Neutrophil (primary cell): ENCODE measurements at regions not wholly inside any gene's neighbourhood (a gene's known extent, or its start where the extent isn't known, plus 50 kb on each side); places are given as distances from the start of the nearest gene placed in this dataset.
"Not testable (repeated sequence)": the region's sequence is repeated elsewhere in the genome, so short reads cannot be mapped to it uniquely, and the experiment has no call there.

Experiments
- H3K27ac ChIP-seq: fragments of 200-600 bp; sonication (generic); 2 replicates; pipeline ENCODE4 v1.5.1; 2016; ENCODE audit warnings: mild to moderate bottlenecking, moderate library complexity
- H3K27me3 ChIP-seq: fragments of 200-600 bp; sonication (generic); 2 replicates; pipeline ENCODE4 v1.6.0; 2016; ENCODE audit warnings: mild to moderate bottlenecking
- H3K36me3 ChIP-seq: fragments of 200-600 bp; sonication (generic); 2 replicates; pipeline ENCODE4 v1.5.1; 2017
- H3K4me1 ChIP-seq, 2 experiments: fragments of 200-600 bp in 1 of 2; sonication (generic) in 1 of 2; 1 replicate in 1 of 2; 2 replicates in 1 of 2; pipeline versions ENCODE4 v1.5.1 to v1.6.1; 2013 to 2016; ENCODE audit warnings: low read depth in 1 of 2, low read length in 1 of 2, mild to moderate bottlenecking in 1 of 2, moderate library complexity in 1 of 2; ENCODE audit not compliant: control insufficient read depth in 1 of 2, insufficient read depth in 1 of 2
- H3K4me3 ChIP-seq, 2 experiments: fragments of 200-600 bp in 1 of 2; sonication (generic) in 1 of 2; 1 replicate in 1 of 2; 2 replicates in 1 of 2; pipeline ENCODE4 v1.5.1; 2013 to 2016; ENCODE audit warnings: low read depth in 1 of 2, low read length in 1 of 2, mild to moderate bottlenecking in 1 of 2, moderate library complexity in 1 of 2
- H3K9me3 ChIP-seq: fragments of 200-600 bp; sonication (generic); 2 replicates; pipeline ENCODE4 v1.5.1; 2016
- TF ChIP-seq, protein P1 (sequence below): fragments of 200-600 bp; sonication (generic); IDR thresholded peaks from 2 replicates; pipeline ENCODE4 v1.5.1; 2016; ENCODE audit warnings: antibody characterized with exemption

DNA sequence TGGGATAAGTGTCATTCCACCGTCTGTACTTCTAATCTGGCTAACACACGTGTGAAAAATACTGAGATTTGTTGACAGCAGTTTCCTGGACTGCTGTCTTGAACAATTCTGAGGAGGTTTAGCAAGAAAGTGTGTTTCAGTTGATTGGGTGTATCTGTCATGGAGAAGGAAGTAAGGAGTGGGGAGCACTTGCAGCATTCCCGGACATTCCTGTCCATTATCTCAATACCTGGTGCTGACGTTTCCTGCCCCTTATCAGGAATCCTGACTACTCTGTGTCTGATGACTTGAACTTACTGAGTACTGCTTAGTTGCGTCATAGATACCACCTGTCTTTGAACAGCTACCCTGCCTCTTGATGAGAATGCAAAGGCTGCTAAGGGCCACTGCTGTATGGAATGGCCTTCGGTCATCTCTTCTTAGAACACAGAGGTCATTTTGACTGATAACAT is 72.0 kb upstream of the VKORC1L1 start:
- H3K4me1 ChIP-seq = no peaks in the 10 kb centered on the region
- TF ChIP-seq, protein P1, sequence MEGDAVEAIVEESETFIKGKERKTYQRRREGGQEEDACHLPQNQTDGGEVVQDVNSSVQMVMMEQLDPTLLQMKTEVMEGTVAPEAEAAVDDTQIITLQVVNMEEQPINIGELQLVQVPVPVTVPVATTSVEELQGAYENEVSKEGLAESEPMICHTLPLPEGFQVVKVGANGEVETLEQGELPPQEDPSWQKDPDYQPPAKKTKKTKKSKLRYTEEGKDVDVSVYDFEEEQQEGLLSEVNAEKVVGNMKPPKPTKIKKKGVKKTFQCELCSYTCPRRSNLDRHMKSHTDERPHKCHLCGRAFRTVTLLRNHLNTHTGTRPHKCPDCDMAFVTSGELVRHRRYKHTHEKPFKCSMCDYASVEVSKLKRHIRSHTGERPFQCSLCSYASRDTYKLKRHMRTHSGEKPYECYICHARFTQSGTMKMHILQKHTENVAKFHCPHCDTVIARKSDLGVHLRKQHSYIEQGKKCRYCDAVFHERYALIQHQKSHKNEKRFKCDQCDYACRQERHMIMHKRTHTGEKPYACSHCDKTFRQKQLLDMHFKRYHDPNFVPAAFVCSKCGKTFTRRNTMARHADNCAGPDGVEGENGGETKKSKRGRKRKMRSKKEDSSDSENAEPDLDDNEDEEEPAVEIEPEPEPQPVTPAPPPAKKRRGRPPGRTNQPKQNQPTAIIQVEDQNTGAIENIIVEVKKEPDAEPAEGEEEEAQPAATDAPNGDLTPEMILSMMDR = no peak
- H3K27me3 ChIP-seq = no peaks in the 10 kb centered on the region
- no peak overlapping the region for H3K27ac ChIP-seq
- H3K36me3 ChIP-seq = no peaks in the 10 kb centered on the region
- no peaks in the 10 kb centered on the region for H3K9me3 ChIP-seq
- H3K4me3 ChIP-seq = no peak overlapping the region

DNA sequence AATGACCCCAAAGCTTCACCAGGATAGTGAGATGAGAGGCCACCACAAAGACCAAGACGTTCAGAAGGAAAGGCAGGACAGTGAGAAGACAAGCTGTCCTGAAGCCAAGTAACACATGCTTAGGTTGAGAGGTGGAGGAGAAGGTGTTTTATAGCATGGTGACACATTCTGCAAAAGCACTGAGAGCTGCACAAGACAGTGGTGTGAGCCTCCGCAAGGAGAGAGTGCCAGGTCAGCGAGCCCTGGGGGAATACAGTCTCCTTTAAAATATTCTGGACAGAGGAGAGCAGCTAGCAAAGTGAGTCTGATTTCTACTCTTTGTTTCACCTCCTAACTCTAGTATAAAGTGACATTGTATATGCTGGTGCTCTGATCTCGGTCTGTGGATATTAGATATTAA is 68.0 kb upstream of the VKORC1L1 start:
- H3K36me3 ChIP-seq = no peaks in the 10 kb centered on the region
- no peak overlapping the region for H3K4me3 ChIP-seq
- TF ChIP-seq, protein P1 = no peak

DNA sequence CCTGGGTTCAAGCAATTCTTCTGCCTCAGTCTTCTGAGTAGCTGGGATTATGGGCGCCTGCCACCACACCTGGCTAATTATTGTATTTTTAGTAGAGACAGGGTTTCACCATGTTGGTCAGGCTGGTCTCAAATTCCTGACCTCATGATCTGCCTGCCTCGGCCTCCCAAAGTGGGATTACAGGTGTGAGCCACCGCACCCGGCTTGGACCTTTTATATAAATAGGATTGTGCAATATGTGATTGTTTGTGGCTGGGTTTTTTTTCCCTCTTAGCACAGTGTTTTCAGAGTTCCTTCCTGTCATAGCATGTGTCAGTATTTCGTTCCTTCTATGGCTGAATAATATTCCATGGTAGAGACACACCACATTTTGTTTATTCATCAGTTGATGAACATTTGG is 65.8 kb upstream of the VKORC1L1 start:
- not testable (repeated sequence) for H3K4me3 ChIP-seq, H3K4me1 ChIP-seq, H3K27ac ChIP-seq, H3K9me3 ChIP-seq, H3K36me3 ChIP-seq, H3K27me3 ChIP-seq

More for the DNA sequence above, 68.0 kb upstream of the VKORC1L1 start:
- Histone ChIP-seq H3K9me3 (no peaks in the 10 kb centered on the region), H3K4me1 (no peaks in the 10 kb centered on the region), H3K27me3 (no peaks in the 10 kb centered on the region), H3K27ac (no peak overlapping the region)

GRCh38 chr7:65809259-65809981 is 63.5 kb upstream of the VKORC1L1 start:
- TF ChIP-seq, protein P1 = no peak
- Histone ChIP-seq H3K27me3 (no peaks in the 10 kb centered on the region), H3K4me1 (no peaks in the 10 kb centered on the region), H3K4me3 (no peak overlapping the region), H3K27ac (no peak overlapping the region), H3K36me3 (no peaks in the 10 kb centered on the region), H3K9me3 (no peaks in the 10 kb centered on the region)

GRCh38 chr7:65809982-65810288 is 62.9 kb upstream of the VKORC1L1 start:
- Histone ChIP-seq H3K9me3 (no peaks in the 10 kb centered on the region), H3K27me3 (no peaks in the 10 kb centered on the region), H3K36me3 (no peaks in the 10 kb centered on the region), H3K27ac (no peak overlapping the region), H3K4me3 (no peak overlapping the region), H3K4me1 (no peaks in the 10 kb centered on the region)
- TF ChIP-seq, protein P1 = no peak

DNA sequence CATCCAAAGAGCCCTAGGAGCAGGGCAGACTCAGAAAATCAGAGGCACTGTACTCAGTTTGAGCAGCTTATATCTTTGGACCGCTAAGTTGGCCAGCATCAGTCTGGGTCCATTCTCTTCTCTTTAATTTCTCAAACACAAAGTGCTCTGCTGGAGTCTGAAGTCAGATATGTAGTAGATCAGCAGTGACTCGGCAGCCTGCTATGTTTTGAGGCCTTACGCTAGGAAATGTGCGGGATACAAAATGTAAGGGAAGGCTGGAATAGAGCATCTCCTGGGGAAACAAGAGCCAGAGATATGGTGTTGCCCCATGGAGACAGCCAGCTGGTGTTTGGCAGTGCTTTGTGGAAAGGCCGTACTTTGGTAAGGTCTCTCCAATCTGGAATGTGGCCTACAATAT is 60.6 kb upstream of the VKORC1L1 start:
- no peaks in the 10 kb centered on the region for H3K9me3 ChIP-seq
- H3K36me3 ChIP-seq = no peaks in the 10 kb centered on the region
- H3K27ac ChIP-seq = no peak overlapping the region
- no peaks in the 10 kb centered on the region for H3K4me1 ChIP-seq
- no peak overlapping the region for H3K4me3 ChIP-seq
- H3K27me3 ChIP-seq = no peaks in the 10 kb centered on the region
- TF ChIP-seq, protein P1 = no peak

DNA sequence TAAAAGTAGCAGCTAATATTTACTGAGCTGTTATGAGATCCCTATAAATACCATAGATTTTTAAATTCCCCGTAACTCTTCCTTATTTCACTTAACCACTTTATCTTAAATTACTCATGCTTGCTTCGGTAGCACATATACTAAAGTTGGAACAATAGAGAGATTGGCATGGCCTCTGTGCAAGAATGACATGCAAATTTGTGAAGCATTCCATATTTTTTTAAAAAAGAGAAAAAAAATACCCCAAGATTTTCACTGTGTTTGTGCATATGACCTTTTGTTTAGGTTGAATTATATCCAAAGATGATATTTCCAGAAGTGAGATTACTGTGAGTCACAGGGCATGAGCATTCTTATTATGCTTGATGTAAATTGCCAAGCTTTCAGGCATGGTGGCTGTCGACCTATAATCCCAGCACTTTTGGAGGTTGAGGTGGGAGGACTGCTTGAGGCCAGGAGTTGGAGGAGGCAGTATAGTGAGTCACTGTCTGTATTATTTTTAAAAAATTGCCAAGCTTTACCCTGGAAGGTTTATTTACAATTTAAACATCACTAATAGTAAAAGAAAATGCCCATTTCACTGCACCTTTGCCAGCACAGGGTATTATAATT is 58.2 kb upstream of the VKORC1L1 start:
- not testable (repeated sequence) for H3K4me1 ChIP-seq, H3K36me3 ChIP-seq, H3K9me3 ChIP-seq, H3K4me3 ChIP-seq, H3K27me3 ChIP-seq, H3K27ac ChIP-seq
